Calu3 (cell line): ENCODE measurements at regions not wholly inside any gene's neighbourhood (a gene's known extent, or its start where the extent isn't known, plus 50 kb on each side); places are given as distances from the start of the nearest gene placed in this dataset.

Experiments
- BruUV-seq: library from RNA; stranded (reverse); fragments of 400-500 nt; replicated peaks from 2 replicates; lab custom pipeline; 2021; lab: Mats Ljungman, UMichigan
- CTCF ChIA-PET: fragments of 300-600 bp; sonication (Branson Sonifier 250); formaldehyde crosslinking; loops from one replicate; lab custom pipeline; 2022; ENCODE audit warnings: antibody characterized with exemption; lab: Charles Lee
- DNase-seq: peaks from one replicate; pipeline ENCODE4 v3.0.0; 2022
- H3K27ac Mint-ChIP-seq: one replicate; pipeline ENCODE4 v1.8.0; 2022; ENCODE audit warnings: mixed read lengths; ENCODE audit not compliant: unreplicated experiment
- H3K27me3 Mint-ChIP-seq: one replicate; pipeline ENCODE4 v1.8.0; 2022; ENCODE audit warnings: mixed read lengths; ENCODE audit not compliant: unreplicated experiment
- H3K36me3 Mint-ChIP-seq: one replicate; pipeline ENCODE4 v1.8.0; 2022; ENCODE audit warnings: mild to moderate bottlenecking, moderate library complexity, mixed read lengths; ENCODE audit not compliant: insufficient read depth, unreplicated experiment
- H3K4me1 Mint-ChIP-seq: one replicate; pipeline ENCODE4 v1.8.0; 2022; ENCODE audit warnings: mild to moderate bottlenecking, low read depth, mixed read lengths; ENCODE audit not compliant: unreplicated experiment
- H3K4me3 Mint-ChIP-seq: one replicate; pipeline ENCODE4 v1.8.0; 2022; ENCODE audit warnings: mild to moderate bottlenecking, low read depth, moderate library complexity, mixed read lengths; ENCODE audit not compliant: unreplicated experiment
- H3K9me3 Mint-ChIP-seq: one replicate; pipeline ENCODE4 v1.8.0; 2022; ENCODE audit warnings: low read depth, mixed read lengths; ENCODE audit not compliant: unreplicated experiment
- intact Hi-C: fragments of 100-400 bp; cut with micrococcal nuclease; formaldehyde crosslinking; loops from one replicate; pipeline ENCODE4 v1.10.0; 2022; ENCODE audit not compliant: unreplicated experiment
- TF ChIP-seq, protein P1 (sequence below): fragments of 200-600 bp; IDR thresholded peaks from one replicate; pipeline ENCODE4 v1.8.0; 2022; ENCODE audit warnings: antibody characterized with exemption; ENCODE audit not compliant: unreplicated experiment

- Mint-ChIP-seq H3K4me3 (no peak overlapping the region), H3K9me3 (no peaks in the 10 kb centered on the region), H3K36me3 (no peaks in the 10 kb centered on the region), H3K27me3 (no peaks in the 10 kb centered on the region), H3K4me1 (no peaks in the 10 kb centered on the region), H3K27ac (no peak overlapping the region)
- DNase-seq = no peak
- intact Hi-C loops = no loop called here
- TF ChIP-seq, protein P1, sequence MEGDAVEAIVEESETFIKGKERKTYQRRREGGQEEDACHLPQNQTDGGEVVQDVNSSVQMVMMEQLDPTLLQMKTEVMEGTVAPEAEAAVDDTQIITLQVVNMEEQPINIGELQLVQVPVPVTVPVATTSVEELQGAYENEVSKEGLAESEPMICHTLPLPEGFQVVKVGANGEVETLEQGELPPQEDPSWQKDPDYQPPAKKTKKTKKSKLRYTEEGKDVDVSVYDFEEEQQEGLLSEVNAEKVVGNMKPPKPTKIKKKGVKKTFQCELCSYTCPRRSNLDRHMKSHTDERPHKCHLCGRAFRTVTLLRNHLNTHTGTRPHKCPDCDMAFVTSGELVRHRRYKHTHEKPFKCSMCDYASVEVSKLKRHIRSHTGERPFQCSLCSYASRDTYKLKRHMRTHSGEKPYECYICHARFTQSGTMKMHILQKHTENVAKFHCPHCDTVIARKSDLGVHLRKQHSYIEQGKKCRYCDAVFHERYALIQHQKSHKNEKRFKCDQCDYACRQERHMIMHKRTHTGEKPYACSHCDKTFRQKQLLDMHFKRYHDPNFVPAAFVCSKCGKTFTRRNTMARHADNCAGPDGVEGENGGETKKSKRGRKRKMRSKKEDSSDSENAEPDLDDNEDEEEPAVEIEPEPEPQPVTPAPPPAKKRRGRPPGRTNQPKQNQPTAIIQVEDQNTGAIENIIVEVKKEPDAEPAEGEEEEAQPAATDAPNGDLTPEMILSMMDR = no peak
- CTCF ChIA-PET = interaction anchor here (0.6 kb wide), 1 partner anchor 144 kb away, joined by 3 read pairs; no protein-coding TSS in a partner anchor
- BruUV-seq = no TSS peak
Measured at GRCh38 chr3:159057621-159058020, 255.8 kb downstream of the MFSD1 start.

- CTCF ChIA-PET = no interaction called here
- H3K36me3 Mint-ChIP-seq = no peaks in the 10 kb centered on the region
- H3K4me3 Mint-ChIP-seq = no peak overlapping the region
- H3K27ac Mint-ChIP-seq = no peak overlapping the region
- no peaks in the 10 kb centered on the region for H3K4me1 Mint-ChIP-seq
- BruUV-seq = no TSS peak
- H3K27me3 Mint-ChIP-seq = no peaks in the 10 kb centered on the region
- no peaks in the 10 kb centered on the region for H3K9me3 Mint-ChIP-seq
- intact Hi-C loops = no loop called here
- TF ChIP-seq, protein P1 = no peak
- DNase-seq = no peak
Measured at GRCh38 chr3:159058859-159059258, 257.0 kb downstream of the MFSD1 start.

- CTCF ChIA-PET = no interaction called here
- intact Hi-C loops = no loop called here
- H3K9me3 Mint-ChIP-seq = no peaks in the 10 kb centered on the region
- no peak for DNase-seq
- no peaks in the 10 kb centered on the region for H3K36me3 Mint-ChIP-seq
- TF ChIP-seq, protein P1 = no peak
- H3K27me3 Mint-ChIP-seq = no peaks in the 10 kb centered on the region
- no peak overlapping the region for H3K27ac Mint-ChIP-seq
- H3K4me1 Mint-ChIP-seq = no peaks in the 10 kb centered on the region
- no TSS peak for BruUV-seq
- H3K4me3 Mint-ChIP-seq = no peak overlapping the region
Measured at GRCh38 chr3:159059395-159059794, 257.5 kb downstream of the MFSD1 start.

DNA sequence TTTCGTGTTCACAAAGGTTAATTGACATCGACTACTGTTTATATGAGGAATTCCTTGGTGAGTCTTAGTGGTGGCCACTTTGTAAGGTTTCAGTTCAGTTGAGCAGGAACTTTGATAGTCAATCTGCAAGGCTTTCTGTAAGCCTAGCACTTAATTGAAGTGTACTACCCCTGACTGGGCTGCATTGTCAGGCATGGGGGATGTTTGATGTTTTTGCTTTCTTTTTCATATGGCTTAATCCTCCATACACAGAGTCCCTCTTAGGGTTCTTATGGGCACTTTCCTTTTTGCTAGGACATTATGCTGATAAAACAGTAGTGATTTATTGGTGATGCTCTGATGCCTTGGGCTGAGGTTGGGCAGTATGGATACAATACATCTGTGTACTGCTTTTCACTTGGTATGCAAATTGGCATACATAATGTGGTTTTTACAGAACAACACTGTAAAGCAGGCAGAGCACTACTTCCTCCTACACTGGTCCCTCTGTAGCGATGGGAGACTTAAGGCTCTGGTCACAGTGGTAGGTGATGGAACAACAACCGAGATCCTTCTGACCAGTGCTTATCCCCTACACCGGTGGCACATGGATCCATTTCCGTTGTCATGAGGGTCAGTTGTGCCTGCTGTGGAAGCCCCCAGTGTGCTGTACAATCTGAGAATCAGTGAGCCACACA is 261.0 kb downstream of the MFSD1 start:
- CTCF ChIA-PET = no interaction called here
- no peak for DNase-seq
- intact Hi-C loops = no loop called here
- no peak overlapping the region for H3K4me3 Mint-ChIP-seq
- no peaks in the 10 kb centered on the region for H3K4me1 Mint-ChIP-seq
- H3K27ac Mint-ChIP-seq = no peak overlapping the region
- BruUV-seq = no TSS peak
- H3K9me3 Mint-ChIP-seq = no peaks in the 10 kb centered on the region
- no peaks in the 10 kb centered on the region for H3K36me3 Mint-ChIP-seq
- TF ChIP-seq, protein P1 = no peak
- no peaks in the 10 kb centered on the region for H3K27me3 Mint-ChIP-seq
